GM18867 (cell line): ENCODE measurements at regions not wholly inside any gene's neighbourhood (a gene's known extent, or its start where the extent isn't known, plus 50 kb on each side); places are given as distances from the start of the nearest gene placed in this dataset.
A peak's percentile ranks its signal among the peaks of the same experiment; 100 is the strongest.
"Not testable (repeated sequence)": the region's sequence is repeated elsewhere in the genome, so short reads cannot be mapped to it uniquely, and the experiment has no call there.

Experiments used
- ATAC-seq: cut with Tn5 transposase; IDR thresholded peaks from one replicate; pipeline ENCODE4 v1.9.1; 2021; ENCODE audit warnings: mild to moderate bottlenecking, moderate library complexity; ENCODE audit not compliant: unreplicated experiment

DNA sequence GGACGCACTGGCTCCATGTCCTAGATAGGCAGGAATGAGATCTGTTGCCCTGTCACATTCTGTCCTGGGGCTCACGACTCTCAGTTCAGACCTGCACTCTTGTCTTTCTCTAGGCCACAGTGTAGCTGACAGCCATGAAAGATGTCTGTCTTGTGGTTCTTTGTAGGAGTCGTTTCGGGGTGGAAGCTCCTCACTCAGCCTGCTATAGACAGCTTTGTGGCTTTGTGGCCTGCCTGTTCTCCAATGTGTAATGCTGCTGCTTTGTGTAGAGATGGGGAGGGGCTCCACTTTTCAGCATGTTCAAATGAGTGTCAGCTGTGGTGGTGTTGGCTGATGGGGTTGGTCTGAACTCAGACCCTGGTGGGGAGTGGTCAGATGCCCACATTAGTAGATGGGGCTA, 410.7 kb downstream of the ACTR3B start:
- no peak for ATAC-seq

DNA sequence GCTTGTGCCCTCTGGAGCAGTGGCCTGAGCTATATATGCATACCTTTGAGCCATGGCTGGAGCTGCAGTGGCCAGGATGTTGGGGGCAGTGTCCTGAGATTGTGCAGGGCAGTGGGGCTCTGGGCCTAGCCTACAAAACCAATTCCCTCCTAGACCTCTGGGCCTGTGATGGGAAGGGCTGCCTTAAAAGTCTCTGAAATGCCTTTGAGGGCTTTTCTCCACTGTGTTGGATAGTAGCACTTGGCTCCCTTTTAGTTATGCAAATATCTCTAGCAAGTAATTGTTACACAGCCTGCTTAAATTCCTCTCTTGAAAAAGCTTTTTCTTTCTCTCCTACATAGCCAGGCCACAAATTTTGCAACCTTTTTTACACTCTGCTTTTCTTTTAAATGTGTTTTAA, 426.4 kb downstream of the ACTR3B start:
- ATAC-seq = no peak

DNA sequence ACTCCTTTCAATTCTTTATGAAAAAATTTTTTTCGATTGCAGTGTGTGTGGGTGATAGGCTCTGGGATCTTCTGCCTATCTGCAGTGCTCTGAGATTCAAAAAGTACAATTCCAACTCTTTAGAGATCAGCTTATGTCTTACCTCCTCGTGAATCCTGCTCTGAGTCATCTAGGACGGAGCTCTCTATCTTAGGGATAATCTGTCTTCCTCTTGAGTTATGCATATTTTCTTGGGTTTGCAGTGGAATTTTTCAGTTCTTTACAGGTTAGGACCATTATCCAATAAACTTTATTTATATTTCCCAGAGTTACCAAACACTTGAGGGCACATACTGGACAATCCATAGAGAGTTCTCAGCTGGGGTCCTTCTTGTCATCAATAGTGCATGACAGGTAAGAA, 428.6 kb downstream of the ACTR3B start:
- ATAC-seq = no peak

DNA sequence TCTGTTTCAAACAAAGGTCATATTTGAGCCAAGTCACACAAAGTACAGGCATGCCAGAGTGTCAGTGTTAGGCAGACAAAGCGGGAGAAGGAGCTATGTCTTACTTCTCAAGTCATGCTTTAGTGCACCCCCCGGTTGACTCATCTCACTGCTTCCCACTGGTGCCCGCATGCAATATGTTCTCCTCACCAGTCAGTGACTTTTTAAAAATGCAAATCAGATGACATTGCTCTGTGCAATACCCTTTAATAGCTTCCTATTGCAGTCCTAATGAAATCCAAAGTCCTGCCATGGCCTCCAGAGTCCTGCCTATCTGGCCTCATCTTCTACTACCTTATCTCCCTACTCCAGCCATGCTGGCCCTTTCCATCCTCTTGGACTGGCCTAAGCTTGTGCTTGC, 429.1 kb downstream of the ACTR3B start:
- peak; percentile 79 for ATAC-seq

DNA sequence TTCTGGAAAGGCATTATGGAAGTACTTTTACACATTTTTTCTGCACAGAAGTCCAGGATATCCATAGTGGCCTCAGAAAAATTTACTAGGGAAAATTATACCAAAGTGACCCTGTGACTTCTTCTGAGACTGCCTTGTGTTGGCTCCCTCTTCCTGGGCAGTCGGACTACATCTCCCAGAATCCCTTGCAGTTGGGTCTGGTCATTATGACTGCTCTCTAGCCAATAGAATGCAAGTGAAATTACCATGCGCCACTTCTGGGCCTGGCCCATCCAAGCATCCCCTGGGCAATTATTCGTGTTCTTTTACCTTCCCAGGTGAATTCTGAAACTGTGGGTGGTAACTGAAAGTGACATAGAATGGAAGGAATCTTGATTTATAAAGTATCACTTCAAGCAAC, 430.9 kb downstream of the ACTR3B start:
- ATAC-seq = peak; percentile 76

DNA sequence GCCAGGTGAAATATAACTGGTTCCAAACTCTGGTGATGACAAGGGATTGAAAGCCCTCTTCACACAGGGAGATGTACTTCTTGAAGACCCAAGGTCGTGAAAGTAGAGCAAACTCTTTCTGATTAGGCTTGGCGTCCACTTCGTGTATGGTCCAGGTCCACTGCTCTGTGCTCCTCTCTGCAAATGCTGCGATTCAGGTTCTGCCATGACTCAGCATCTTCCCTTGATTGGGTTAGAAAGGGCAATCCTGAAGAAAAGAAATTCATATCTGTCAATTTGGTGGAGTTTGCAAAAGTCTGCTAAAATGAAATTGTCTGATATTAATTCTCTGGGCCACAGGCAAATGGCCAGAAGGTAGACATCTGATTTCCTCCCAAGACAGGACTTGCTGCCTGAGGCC, 431.4 kb downstream of the ACTR3B start:
- no peak for ATAC-seq

DNA sequence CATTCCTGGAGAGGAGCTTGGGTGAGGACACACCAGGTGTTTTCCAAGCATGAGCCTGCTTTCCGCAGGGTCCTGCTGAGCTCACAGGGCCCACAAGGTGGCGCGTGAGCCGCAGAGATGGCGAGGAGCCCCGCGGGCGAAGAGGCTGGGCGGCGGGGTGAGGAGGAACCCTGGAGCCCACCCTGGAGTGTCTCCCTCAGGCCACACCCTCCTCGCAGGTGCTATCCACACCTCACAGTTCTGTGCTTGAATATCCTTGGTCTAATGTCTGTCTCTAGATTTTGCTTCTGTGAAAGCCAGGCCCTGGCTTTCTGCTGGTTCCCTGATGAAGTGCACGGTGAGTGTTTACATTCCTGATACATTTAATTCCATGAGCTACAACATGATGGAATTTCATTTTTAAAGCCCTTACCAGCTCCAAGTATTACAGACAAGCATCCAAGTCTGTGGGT, 433.6 kb downstream of the ACTR3B start:
- ATAC-seq = peak; percentile 62

DNA sequence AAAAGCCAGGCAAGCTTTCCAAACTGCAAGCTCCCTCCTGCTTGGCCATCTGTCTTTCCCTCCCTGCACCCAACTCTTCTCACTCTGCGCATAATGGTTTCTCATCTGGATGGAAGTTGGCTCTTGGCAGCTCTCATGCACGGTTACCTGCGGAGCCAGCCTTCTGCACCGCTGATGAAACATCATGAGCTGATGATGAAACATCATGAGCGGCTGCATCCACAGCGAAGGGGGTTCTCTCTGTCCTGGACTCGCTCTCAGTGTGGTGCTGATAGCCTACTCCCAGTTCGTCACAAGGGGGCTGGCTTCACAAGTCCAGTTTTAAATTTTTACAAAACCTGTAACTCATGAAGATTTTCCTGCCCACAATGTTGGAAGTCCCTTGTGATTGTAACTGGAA, 457.5 kb downstream of the ACTR3B start:
- ATAC-seq = no peak

DNA sequence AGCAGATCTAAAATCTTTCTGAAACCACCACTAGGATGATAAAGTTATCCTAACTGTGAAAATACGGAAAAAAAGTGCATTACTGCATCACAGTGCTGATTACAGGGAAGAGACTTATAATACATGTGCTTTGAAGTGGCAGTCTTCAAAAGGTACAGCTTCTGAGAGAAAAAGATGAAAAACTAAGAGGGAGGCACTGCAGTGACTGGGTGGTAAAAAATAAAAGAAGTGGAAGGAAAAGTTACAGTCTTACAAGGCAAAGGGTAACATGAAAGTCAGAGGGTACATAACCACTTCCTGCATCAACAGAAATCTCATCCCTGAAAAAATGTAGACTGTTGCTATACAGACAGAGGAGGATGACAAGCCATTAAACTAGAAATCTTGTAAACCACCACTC, 465.3 kb downstream of the ACTR3B start:
- no peak for ATAC-seq

DNA sequence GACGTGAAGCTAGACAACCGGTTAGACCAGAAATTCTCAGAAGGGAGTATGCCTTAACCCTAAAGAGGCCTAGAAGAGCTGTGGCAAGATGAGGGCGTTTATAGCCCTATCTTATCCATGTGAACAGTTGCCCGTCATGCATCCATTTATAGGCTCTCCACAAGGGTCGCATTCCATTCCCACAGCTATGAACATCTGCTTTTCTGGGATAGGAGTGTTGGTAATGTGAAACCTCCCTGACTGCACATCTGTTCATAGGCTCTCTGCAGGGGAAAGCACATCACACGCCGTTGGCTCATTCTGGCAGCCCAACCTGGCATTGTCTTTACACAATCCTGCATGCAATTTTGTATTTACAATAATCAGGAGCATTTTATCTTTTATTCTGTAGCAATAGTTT, 485.6 kb downstream of the ACTR3B start:
- ATAC-seq = not testable (repeated sequence)

DNA sequence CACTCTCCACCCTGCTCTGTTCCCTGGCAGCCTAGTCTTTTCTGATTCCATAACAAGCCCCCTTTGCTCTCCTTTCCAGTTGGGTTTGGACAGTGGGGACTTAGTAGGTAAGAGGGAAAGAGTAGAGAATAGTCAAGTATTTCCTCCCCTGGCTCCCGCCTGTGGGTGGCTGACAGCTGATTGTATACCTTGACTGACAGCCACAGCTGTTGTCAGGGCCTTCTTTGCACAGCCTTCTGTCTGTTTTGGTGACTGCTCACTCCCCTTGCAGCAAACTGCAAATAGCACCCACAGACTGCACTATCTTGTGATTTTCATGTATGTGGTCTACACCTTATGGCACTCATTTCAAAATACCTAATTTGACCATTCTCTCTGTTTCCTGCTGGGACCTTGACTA, 486.3 kb downstream of the ACTR3B start:
- no peak for ATAC-seq

DNA sequence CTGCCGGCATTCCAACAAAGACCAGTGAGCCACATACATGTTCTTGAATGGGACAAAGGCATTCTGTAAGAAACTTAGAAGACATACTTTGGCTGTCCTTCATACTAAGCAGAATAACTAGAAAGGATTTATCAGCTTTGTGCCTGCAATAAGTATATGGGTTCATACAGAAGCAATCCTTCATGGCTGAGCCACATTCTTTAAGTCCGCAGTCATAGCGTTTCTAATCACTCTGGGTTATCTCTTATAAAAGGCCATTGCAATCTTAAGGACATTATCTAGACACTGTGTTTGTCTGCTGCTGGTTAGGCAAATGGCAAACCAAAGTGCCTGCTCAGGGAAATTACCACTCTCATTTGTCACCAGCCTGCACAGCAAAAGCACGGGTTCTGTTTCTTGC, 488.4 kb downstream of the ACTR3B start:
- ATAC-seq = no peak

DNA sequence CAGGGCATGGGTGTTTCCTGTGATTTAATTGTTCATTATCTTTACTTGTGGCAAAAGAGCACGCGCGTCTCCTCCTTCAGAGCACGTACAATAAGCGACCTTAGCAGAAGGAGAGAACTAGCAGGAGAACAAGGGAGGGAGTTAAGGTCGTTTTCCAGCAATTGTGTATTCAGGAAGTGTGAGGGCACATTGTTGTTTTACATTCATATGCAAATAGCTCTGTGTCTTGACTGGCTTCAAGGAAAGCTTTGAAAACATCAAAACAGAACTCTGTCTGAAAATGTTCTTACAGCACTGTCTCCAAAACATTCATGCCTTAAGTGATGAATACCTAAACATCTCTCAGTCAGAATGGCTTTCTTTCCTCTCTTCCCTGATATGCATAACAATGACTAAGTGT, 499.1 kb downstream of the ACTR3B start:
- ATAC-seq = no peak

DNA sequence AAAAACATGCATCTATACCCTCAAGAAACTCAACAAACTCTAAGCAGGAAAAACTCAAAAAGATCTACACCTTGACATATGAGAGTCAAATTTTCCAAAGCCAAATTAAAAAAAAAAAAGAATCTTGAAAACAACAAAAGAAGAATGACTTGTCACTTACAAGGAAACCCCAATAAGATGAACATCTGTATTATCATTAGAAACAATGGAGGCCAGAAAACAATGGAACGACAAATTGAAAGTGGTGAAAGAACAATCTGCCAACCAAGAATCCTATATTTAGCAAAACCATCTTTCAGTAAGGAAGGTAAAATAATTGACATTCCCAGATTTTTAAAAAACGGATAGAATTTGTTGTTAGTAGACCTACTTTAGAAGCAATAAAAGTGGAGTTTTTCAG, 516.8 kb downstream of the ACTR3B start:
- ATAC-seq = no peak

DNA sequence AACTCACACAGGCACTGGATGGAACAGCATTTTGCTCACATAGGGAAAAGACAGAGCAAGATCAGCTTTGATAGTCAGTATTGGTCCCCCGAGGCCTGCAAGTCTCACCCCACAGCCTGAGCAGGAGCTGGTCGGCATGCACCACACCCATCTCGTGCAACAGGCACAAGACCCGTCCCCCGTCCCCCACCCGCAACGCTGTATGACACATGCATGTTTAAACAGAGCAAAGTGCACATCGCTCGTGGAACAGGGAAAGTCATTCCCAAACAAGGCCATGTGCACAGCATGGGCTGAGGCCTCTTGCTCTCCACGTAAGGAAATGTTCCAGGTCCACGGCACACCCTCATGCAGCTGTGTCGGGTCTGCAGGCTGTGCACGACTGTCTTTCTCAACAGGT, 527.2 kb downstream of the ACTR3B start:
- ATAC-seq = no peak

DNA sequence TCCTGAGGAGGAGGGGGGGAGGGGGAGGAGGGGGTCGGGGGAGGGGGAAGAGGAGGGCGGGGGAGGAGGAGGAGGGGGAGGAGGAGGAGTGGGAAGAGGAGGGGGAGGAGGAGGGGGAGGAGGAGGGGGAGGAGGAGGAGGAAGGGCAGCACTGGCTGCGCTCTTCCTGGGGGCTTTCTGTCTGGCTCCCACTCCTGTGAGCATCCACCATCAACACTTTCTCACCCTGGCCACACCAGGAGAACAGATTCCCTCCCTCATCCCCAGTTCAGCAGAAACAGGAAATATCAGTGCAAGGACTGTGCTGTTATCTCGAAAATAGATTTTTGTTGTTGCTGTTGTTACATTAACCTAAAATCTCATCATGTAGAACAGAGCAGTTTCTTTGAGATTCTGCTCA, 530.5 kb downstream of the ACTR3B start:
- no peak for ATAC-seq

DNA sequence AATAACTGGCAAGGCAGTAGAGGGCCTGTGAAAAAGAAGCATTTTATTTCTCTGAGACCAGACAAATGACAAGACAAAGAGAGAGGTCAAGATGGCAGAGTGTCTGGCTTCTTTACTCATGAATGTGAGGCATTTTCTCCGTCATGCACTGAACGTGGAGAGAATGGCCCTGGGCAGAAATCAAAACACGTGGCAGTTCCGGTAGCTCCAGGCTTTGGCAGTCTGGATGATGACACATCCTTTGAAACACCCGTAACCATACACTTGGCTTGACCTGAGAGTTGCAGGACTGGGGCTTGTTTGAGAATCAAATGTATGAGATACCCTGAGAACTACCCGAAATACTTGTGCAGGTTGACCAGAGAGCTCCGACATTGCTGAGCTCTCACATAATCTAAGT, 537.6 kb downstream of the ACTR3B start:
- no peak for ATAC-seq

DNA sequence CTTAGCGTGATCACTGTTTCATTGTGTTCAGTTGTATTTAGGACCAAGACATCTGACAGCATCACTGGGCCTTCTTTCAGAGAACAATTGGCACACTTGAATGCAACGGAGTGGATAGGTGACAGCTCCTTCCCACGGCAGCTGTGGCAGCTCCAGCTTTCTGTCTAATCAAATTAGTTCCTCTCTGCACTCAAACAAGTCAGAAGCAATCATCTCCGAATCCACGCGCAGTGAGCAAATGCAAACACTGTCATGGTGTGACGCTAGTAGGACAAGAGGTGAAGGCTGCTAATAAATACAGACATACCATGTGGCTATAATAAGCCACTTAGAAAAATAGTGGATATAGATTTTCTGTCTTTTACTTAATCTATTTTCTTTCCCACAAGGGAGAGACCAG, 542.4 kb downstream of the ACTR3B start:
- no peak for ATAC-seq

DNA sequence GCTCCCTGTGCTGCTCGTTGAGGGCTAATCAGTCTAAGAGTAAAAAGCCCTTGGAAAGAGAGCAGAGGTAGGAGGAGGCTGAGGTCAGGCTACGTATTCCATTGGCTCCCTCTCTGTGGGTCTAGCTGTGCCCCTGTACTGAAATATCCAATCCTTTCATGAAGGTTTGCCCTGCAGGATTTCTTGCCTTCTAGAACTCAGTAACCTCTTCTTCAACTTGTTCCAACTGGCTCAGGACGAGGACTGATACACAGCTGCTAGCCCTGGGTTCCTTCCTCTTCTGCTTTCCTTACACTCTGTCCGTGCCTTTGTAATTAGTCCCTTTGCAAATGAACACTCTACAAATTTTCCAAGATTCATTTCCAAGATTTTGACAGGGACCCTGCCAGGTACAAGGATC, 560.5 kb downstream of the ACTR3B start:
- no peak for ATAC-seq

DNA sequence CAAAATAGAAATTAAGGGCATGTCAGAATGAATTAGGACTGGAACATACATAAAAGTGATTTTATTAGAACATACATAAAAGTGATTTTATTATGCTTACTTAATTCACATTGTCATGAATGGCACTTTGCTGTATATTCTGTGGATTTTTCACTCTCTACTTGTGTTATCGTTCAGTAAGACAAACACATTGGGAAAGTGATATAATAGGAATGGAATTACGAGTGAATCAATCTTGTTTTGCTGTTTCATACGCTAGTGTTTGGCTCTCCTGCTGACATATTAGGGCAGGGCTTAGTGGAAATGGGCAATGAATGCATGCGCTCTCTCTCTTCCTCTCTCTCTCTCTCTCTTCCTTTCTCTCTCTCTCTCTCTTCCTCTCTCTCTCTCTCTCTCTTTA, 561.1 kb downstream of the ACTR3B start:
- no peak for ATAC-seq

DNA sequence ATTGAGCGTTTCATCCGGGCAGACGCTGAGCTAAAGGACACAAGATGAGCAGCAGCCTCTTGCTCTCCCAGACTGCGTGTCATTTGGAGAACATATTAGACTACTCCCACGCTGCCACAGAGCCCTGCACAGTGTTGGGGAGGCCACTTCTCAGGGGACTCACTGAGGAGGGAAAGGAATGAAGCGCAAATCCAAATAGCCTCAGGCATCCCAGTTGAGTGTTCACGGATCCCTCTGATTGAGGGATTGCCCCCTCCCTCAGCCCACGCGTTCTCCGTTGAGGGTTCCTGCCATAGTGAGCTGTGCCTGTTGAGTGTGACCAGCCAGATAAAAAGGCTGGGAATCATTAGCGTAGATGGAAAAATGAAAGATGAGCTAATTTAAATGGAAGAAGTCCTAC, 563.4 kb downstream of the ACTR3B start:
- no peak for ATAC-seq

DNA sequence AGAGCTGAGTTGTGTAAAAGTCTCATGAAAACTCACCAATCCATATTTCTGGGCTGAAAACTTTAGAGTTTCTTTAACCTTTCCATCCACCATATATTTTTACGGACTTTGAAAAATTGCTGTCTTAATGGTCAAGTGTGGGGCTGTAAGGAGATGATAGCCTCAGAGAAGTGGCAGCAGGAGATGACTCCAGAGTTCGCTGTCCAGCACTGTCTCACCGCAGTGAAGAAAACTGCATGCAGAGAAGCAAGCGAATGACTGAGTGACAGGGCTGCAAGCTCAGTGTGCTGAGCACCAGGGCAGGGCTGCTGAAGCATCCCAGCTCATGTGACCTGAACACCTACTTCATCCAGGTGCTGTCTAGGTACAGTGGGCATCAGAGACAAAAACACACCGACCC, 564.5 kb downstream of the ACTR3B start:
- no peak for ATAC-seq

DNA sequence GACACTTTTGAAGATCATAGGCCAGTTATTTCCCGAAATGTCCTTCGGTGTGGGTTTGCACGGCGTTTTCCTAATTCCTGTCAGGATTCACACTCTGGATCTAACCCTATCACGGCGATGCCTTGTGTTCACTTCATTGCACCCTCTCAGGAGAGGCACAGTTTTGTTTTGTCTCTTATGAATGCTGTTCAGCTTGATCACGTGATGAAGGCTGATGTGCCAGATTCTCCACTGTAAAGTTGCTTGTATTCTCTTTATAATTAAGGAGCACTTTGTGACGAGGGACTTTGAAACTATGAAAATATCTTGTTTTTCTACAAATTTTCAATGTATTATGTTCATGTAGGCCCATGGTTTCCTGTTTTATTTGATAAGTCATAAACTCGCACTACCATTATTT, 568.1 kb downstream of the ACTR3B start:
- ATAC-seq = no peak

DNA sequence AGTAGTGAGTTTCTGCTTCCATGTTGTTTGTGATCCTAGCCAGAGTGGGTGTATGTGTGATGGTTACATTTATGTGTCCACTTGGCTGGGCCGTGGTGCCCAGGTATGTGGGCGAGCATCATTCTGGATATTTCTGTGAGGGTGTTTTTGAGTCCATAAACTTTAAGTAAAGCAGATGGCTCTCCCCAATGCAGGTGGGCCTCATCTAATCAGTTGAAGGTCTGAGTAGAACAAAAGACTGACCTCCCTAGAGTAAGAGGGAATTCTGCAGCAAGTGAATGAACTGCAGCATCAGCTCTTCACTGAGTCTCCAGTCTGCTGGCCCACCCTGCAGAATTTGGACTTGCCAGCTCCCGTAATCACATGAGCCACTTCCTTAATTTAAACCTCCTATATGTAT, 571.9 kb downstream of the ACTR3B start:
- ATAC-seq = no peak
